Lower leg skin (tissue), 3 donors: ENCODE measurements at regions not wholly inside any gene's neighbourhood (a gene's known extent, or its start where the extent isn't known, plus 50 kb on each side); places are given as distances from the start of the nearest gene placed in this dataset.

Source experiments
- POLR2A ChIP-seq, 2 donors: fragments of 450-650 bp; IDR thresholded peaks; one replicate each; pipeline ENCODE4 v1.6.1; 2016 to 2017; ENCODE audit warnings: antibody characterized with exemption in 2 of 2, mild to moderate bottlenecking in 1 of 2, moderate library complexity in 1 of 2
- TF ChIP-seq, protein P1 (sequence below), 3 donors: fragments of 450-650 bp; IDR thresholded peaks; one replicate each; pipeline ENCODE4 v1.5.1; 2016; ENCODE audit warnings: antibody characterized with exemption in 3 of 3, mild to moderate bottlenecking in 3 of 3, moderate library complexity in 2 of 3

DNA sequence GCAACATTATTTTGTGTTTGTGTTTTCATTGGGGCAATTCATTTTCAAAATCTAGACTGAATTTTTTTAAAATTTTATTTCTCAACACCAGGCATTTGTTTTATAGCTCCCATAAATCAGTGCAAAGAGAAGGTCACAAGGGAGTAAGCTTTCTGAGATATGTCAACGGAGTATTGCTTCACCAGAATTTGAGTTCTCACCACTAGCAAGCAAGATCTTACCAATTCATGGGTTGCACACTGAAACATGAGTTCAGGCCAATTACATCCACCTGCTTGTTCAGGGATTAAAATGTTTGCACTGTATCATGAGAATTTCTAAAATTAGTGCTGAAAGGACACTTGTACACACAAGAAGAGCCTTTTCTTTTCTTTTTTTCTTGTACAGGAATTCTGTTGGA is 121.9 kb downstream of the CAND1 start:
- TF ChIP-seq, protein P1, sequence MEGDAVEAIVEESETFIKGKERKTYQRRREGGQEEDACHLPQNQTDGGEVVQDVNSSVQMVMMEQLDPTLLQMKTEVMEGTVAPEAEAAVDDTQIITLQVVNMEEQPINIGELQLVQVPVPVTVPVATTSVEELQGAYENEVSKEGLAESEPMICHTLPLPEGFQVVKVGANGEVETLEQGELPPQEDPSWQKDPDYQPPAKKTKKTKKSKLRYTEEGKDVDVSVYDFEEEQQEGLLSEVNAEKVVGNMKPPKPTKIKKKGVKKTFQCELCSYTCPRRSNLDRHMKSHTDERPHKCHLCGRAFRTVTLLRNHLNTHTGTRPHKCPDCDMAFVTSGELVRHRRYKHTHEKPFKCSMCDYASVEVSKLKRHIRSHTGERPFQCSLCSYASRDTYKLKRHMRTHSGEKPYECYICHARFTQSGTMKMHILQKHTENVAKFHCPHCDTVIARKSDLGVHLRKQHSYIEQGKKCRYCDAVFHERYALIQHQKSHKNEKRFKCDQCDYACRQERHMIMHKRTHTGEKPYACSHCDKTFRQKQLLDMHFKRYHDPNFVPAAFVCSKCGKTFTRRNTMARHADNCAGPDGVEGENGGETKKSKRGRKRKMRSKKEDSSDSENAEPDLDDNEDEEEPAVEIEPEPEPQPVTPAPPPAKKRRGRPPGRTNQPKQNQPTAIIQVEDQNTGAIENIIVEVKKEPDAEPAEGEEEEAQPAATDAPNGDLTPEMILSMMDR (IDR thresholded peaks at IDR 0.05): no peak
- TF ChIP-seq POLR2A (IDR thresholded peaks at IDR 0.05): no peak
